Fibroblast of the aortic adventitia (primary cell): ENCODE measurements at regions not wholly inside any gene's neighbourhood (a gene's known extent, or its start where the extent isn't known, plus 50 kb on each side); places are given as distances from the start of the nearest gene placed in this dataset.

Experiments
- DNase-seq: peaks from one replicate; pipeline ENCODE4 v3.0.0-alpha.2; 2010; ENCODE audit warnings: low read depth
- H3K4me3 ChIP-seq: 2 replicates; pipeline ENCODE4 v1.5.1; 2011; ENCODE audit warnings: low read depth, mild to moderate bottlenecking, control low read depth, low read length, moderate library complexity
- TF ChIP-seq, protein P1 (sequence below): IDR thresholded peaks from 2 replicates; pipeline ENCODE4 v1.5.1; 2011; ENCODE audit warnings: mild to moderate bottlenecking, low read length, control low read depth, inconsistent platforms; ENCODE audit not compliant: insufficient read depth

DNA sequence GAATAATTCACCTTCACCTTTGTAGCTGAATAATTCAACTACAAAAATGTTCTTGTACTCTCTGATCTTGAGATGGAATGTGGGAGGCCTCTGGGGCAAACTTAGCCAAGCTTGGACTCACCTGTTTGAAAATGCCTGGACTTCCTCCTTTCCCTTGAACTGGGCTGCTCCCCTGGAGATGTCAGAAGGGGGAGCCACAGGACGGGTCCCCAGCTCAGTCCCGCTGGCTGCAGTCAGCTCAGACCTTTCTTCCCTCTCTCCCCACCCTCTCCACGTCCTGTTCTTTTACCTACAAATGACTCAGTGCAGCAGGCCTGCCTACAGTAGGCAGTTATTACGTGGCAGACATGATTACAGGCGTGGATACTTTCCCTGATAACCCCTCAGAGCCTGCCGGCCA lies 131.5 kb upstream of the RALGAPA2 start:
- TF ChIP-seq, protein P1, sequence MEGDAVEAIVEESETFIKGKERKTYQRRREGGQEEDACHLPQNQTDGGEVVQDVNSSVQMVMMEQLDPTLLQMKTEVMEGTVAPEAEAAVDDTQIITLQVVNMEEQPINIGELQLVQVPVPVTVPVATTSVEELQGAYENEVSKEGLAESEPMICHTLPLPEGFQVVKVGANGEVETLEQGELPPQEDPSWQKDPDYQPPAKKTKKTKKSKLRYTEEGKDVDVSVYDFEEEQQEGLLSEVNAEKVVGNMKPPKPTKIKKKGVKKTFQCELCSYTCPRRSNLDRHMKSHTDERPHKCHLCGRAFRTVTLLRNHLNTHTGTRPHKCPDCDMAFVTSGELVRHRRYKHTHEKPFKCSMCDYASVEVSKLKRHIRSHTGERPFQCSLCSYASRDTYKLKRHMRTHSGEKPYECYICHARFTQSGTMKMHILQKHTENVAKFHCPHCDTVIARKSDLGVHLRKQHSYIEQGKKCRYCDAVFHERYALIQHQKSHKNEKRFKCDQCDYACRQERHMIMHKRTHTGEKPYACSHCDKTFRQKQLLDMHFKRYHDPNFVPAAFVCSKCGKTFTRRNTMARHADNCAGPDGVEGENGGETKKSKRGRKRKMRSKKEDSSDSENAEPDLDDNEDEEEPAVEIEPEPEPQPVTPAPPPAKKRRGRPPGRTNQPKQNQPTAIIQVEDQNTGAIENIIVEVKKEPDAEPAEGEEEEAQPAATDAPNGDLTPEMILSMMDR, result no peak
- no peak for DNase-seq
- no peak overlapping the region for H3K4me3 ChIP-seq

DNA sequence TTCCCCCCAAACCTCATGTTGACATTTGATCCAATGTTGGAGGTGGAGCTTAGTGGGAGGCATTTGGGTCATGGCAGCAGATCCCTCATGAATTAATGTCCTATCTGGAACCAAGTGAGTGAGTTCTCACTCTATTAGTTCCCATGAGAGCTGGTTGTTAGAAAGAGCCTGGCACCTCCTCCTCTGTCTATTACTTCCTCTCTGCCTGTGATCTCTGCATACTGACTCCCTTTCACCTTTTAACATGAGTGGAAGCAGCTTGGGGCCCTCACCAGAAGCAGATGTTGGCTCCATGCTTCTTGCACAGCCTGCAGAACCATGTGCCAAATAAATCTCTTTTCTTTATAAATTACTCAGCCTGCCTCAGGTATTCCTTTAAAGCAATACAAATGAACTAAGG lies 127.3 kb upstream of the RALGAPA2 start:
- DNase-seq, result no peak
- H3K4me3 ChIP-seq, result no peak overlapping the region
- TF ChIP-seq, protein P1, result no peak

DNA sequence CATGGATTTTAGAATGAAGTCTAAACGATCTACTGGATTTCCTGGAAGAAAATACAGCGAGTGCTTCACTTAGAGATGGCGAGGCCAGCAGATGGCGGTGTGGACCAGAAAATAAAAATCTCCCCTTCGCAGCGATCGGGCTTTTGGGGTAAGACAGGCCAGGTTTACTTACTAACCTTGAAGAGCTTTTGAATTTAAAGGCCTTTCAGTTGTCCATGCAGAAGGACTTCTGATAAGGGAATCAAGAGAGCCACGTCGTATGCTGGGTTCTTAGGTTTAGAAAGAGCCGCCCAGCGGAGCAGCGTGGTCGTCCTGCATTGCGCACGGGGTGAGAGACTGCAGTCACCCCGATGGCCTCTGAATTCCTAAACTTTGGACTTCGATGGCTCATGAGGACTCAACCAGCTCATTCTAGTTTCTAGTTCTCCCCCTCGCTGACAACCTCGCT lies 125.2 kb upstream of the RALGAPA2 start:
- peak; percentile 58 for DNase-seq
- H3K4me3 ChIP-seq, result no peak overlapping the region
- TF ChIP-seq, protein P1, result peak; percentile 63

DNA sequence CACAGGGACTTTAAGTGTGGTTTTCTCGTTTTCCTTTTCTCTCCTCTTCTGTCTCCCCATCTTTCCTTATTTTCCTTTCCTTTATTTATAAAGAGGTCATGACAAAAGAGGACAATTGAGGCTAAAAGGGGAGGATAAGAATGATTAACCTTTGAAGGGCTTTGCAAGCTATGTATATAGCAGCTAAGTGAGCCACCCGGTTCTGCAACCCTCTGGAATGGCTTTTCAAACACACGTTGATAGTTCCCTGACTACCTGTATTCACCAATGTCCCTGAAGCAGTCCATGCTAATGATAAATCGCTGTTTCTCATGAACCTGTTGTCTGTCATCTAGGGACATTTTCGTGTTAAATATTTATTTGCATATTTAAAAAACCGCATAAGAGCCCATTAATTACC lies 124.4 kb upstream of the RALGAPA2 start:
- DNase-seq, result no peak
- no peak overlapping the region for H3K4me3 ChIP-seq
- TF ChIP-seq, protein P1, result no peak

DNA sequence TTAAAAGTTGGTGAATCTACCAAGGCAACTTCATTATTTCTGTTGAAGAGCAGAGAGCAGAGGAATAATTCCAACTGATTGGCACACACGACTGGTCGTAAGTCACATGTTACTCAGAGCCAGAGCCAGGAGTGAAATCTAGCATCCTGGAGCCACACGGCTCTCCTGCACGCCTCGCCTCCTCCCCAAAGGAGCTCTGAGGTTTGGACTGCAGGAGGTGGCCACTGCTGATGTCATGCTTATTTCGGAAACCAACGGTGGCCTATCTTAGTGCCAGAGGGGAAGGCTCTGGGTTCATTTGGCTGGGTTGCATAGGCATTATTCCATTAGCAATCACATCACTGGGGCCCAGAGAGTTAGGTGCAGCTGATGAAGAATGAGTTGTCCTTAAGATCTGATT lies 123.5 kb upstream of the RALGAPA2 start:
- TF ChIP-seq, protein P1, result no peak
- DNase-seq, result no peak
- H3K4me3 ChIP-seq, result no peak overlapping the region

DNA sequence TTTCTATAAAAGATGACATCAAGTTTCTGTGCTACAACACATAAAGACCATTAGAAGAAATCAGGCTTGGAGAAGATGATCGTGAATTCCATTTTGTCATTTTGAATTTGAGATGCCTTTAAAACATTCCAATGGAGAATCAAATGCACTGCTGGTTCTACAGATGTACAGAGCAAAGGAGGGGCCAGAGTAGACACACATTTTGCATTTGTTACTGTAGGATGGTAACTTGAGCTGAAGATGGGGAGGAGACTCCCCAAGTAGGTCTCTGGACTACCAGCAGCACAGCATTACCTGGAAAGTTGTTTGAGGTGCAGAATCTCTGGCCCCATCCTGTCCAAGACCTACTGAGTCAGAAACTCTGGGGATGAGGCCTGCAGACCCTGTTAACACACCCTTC lies 121.6 kb upstream of the RALGAPA2 start:
- TF ChIP-seq, protein P1, result no peak
- no peak overlapping the region for H3K4me3 ChIP-seq
- no peak for DNase-seq

DNA sequence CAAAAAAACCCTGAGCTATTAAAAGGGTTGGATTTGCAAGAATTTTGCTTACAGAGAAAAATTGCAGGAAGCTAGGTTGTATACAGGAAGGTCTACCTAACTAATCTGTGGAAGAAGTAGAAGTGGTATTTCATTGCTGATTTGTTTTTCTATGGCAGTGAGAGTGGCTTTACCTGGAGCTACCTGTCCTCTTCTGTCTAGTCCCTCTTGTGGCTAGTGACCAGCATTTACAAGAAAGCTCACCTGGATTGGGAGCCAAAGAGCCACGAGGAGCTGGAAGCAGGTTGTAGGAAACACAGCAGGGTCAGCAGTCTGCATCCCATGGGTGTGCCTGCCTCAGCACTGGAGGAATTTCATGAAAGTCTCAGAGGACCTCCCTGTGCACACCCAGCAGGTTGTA lies 120.3 kb upstream of the RALGAPA2 start:
- H3K4me3 ChIP-seq, result no peak overlapping the region
- TF ChIP-seq, protein P1, result no peak
- no peak for DNase-seq
